AG09309 (cell line): ENCODE measurements at regions not wholly inside any gene's neighbourhood (a gene's known extent, or its start where the extent isn't known, plus 50 kb on each side); places are given as distances from the start of the nearest gene placed in this dataset.

Experiments used
- DNase-seq: peaks from one replicate; pipeline ENCODE4 v3.0.0-alpha.2; 2010; ENCODE audit warnings: low read depth
- H3K4me3 ChIP-seq: 2 replicates; pipeline ENCODE4 v1.5.1; 2011; ENCODE audit warnings: mild to moderate bottlenecking, low read depth, low read length, moderate library complexity; ENCODE audit not compliant: control insufficient read depth
- TF ChIP-seq, protein P1 (sequence below): IDR thresholded peaks from 2 replicates; pipeline ENCODE4 v1.5.1; 2011; ENCODE audit warnings: mild to moderate bottlenecking, low read depth, low read length, inconsistent platforms; ENCODE audit not compliant: insufficient read depth, control insufficient read depth; ENCODE audit errors: missing control alignments

GRCh38 chr6:20312606-20313005, 89.1 kb upstream of the E2F3 start:
- TF ChIP-seq, protein P1, sequence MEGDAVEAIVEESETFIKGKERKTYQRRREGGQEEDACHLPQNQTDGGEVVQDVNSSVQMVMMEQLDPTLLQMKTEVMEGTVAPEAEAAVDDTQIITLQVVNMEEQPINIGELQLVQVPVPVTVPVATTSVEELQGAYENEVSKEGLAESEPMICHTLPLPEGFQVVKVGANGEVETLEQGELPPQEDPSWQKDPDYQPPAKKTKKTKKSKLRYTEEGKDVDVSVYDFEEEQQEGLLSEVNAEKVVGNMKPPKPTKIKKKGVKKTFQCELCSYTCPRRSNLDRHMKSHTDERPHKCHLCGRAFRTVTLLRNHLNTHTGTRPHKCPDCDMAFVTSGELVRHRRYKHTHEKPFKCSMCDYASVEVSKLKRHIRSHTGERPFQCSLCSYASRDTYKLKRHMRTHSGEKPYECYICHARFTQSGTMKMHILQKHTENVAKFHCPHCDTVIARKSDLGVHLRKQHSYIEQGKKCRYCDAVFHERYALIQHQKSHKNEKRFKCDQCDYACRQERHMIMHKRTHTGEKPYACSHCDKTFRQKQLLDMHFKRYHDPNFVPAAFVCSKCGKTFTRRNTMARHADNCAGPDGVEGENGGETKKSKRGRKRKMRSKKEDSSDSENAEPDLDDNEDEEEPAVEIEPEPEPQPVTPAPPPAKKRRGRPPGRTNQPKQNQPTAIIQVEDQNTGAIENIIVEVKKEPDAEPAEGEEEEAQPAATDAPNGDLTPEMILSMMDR, result no peak
- no peak overlapping the region for H3K4me3 ChIP-seq
- DNase-seq, result no peak

- TF ChIP-seq, protein P1, result no peak
- no peak overlapping the region for H3K4me3 ChIP-seq
- DNase-seq, result no peak
Measured at GRCh38 chr6:20313051-20313450, 88.6 kb upstream of the E2F3 start.

- TF ChIP-seq, protein P1, result no peak
- H3K4me3 ChIP-seq, result no peak overlapping the region
- DNase-seq, result no peak
Measured at GRCh38 chr6:20313960-20314530, 87.6 kb upstream of the E2F3 start.

- H3K4me3 ChIP-seq, result no peak overlapping the region
- TF ChIP-seq, protein P1, result no peak
- DNase-seq, result no peak
Measured at GRCh38 chr6:20314866-20315845, 86.5 kb upstream of the E2F3 start.

- no peak overlapping the region for H3K4me3 ChIP-seq
- TF ChIP-seq, protein P1, result no peak
- DNase-seq, result no peak
Measured at GRCh38 chr6:20317430-20317829, 84.2 kb upstream of the E2F3 start.

DNA sequence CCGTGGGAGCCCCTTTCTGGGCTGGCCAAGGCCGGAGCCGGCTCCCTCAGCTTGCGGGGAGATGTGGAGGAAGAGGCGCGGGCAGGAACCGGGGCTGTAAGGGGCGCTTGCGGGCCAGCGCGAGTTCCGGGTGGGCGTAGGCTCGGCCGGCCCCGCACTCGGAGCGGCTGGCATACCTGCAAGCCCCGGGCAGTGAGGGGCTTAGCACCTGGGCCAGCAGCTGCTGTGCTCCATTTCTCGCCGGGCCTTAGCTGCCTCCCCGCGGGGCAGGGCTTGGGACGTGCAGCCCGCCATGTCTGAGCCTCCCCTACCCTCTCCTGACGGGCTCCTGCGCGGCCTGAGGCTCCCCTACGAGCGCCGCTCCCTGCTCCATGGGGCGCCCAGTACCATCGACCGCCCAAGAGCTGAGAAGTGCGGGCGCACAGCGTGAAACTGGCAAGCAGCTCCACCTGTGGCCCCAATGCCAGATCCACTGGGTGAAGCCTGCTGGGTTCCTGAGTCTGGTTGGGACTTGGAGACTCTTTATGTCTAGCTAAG, 82.8 kb upstream of the E2F3 start:
- TF ChIP-seq, protein P1, result no peak
- no peak overlapping the region for H3K4me3 ChIP-seq
- no peak for DNase-seq
